ENCODE measurements at regions not wholly inside any gene's neighbourhood (a gene's known extent, or its start where the extent isn't known, plus 50 kb on each side); places are given as distances from the start of the nearest gene placed in this dataset.

DNA sequence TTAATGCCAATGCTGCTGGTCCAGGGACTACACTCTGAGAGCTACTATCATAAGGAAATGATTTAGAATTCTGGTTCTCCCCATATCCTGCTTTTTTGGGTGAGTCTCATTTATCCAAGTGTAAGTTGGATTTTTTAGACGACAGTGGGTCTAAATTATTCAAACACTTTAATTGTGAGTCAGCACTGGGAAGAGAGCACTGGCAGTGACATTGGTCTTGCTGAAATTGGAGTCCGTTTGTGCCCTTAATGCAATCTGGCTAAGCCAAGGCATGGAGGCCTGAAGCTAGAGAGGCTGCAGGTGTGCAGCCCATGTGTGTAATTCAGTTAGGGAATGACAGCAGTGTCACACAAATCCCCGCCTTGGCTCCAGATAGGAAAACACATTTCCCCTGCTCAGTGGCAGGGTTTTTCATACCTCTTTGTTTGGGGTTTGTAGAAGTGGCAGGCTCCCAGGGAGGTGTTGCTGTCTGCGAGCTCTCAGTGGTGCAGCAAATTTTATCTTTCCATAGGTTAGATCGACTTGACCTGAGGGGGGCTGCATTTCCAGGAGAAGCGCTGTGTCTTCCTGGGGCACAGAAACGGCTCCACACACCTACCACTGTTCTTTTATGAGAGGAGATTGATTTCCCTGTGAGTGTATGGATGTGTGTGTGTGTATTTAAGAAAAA, 197.7 kb downstream of the CD47 start:
- no peak for DNase-seq
- Mint-ChIP-seq H3K4me1 (no peaks in the 10 kb centered on the region), H3K9me3 (peaks cover 0 to 4% (median 0%) of the 10 kb centered on the region in 6 donors), H3K27ac (no peak overlapping the region), H3K4me3 (no peak overlapping the region), H3K36me3 (no peaks in the 10 kb centered on the region), H3K27me3 (ENCODE audit: low read depth in 3 of 3) (peaks cover 0 to 13% (median 7%) of the 10 kb centered on the region in 3 donors)

DNA sequence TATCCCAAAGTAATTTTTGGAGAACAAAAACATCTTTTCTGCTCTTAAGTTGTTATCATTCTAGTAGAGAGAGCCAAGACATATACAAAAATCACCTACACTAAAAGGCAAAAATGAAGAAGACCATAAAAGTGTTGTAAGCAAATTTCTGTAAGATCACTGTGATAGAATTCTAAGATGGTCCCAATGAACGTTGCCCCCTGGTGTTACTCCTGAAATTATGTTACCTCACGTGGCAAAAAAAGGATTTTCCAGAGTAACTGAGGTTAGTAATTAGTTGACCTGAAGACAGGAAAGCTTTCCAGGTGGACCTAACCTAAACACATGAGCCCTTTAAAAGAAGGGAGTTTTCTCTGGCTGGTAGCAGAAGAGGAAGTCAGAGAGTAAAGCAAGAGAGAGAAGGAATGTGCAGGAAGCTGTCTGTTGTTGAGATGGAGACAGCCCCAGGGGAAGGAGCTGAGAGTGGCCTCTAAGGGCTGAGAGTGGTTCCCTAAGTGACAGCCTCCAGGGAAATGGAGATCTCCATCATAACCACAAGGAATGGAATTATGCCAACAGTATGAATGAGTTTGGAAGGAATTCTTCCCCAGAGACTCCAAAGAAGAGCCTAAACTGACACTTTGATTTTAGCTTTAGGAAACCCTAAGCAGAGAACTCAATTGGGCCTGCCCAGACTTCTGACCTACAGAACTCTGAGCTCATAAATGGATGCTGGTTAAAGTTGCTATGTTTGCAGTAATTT, 205.9 kb downstream of the CD47 start:
- DNase-seq, result no peak
- Mint-ChIP-seq H3K27me3 (ENCODE audit: low read depth in 3 of 3) (peaks cover 0 to 4% (median 0%) of the 10 kb centered on the region in 3 donors), H3K9me3 (peaks cover 0 to 4% (median 0%) of the 10 kb centered on the region in 6 donors), H3K4me3 (no peak overlapping the region), H3K4me1 (no peaks in the 10 kb centered on the region), H3K27ac (no peak overlapping the region), H3K36me3 (no peaks in the 10 kb centered on the region)

DNA sequence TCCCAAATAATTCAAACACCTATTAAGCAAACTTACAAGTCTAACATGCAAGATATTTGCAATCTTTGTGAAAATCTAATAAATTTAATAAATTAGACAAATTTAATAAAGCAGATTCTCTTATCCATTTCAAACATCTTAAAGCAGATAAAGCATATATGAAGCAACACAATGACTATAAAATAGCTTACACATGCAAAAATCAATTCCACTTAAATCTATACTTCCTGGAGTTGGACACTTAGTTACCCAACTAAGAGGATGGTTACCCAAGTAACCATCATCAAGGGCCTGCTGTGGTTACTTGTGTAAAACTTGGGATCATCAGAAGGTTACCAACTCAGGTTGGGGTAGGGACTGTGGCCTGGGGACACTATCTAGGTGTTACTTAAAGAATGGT, 206.8 kb downstream of the CD47 start:
- no peak overlapping the region for H3K27ac Mint-ChIP-seq
- H3K36me3 Mint-ChIP-seq, result no peaks in the 10 kb centered on the region
- peaks cover 0 to under 1% (median 0%) of the 10 kb centered on the region in 6 donors for H3K9me3 Mint-ChIP-seq
- H3K4me1 Mint-ChIP-seq, result no peaks in the 10 kb centered on the region
- peaks cover 0 to 2% (median 0%) of the 10 kb centered on the region in 3 donors for H3K27me3 Mint-ChIP-seq (ENCODE audit: low read depth in 3 of 3)
- H3K4me3 Mint-ChIP-seq, result no peak overlapping the region
- no peak for DNase-seq

DNA sequence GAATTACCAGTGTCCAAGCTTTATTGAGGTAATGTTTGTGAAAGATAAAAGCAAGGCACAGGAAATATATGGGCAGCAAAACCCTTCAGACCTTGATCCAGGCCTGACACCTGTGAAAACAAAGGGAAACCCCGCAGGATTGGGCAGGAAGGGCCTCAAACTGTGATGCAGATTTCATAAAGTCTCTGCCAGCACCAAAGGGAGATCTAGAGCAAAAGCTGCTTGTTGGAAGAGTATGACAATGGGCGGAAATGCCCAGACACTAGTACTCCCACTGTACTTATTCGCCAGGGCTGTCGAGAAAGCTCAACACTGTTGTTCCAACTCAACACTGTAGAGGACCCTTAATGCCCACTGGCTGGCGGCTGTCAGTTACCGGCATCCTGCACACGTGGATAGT, 207.9 kb downstream of the CD47 start:
- Mint-ChIP-seq H3K4me3 (no peak overlapping the region), H3K27me3 (ENCODE audit: low read depth in 3 of 3) (no peaks in the 10 kb centered on the region), H3K36me3 (no peaks in the 10 kb centered on the region), H3K27ac (no peak overlapping the region), H3K9me3 (no peaks in the 10 kb centered on the region), H3K4me1 (no peaks in the 10 kb centered on the region)
- DNase-seq, result no peak

DNA sequence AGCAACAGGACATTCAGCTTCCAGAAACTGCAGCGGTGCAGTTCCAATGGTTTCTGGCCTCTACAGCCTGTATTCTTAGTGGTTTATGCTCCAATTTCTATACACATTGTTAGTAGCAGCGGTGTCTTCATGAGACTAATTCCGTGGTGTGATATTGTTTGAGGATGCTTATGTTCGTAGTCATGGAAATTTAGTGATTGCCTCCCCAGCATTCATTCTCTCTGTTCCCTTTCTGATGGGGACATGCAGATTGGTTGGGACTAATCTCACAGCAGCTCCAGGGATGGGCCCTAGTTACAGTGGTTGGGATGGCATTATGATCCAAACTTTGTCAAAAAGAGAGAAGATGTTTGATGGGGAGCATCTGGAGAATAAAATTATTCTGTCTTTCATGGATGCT, 208.6 kb downstream of the CD47 start:
- H3K4me1 Mint-ChIP-seq, result no peaks in the 10 kb centered on the region
- H3K27ac Mint-ChIP-seq, result no peak overlapping the region
- H3K36me3 Mint-ChIP-seq, result no peaks in the 10 kb centered on the region
- H3K27me3 Mint-ChIP-seq (ENCODE audit: low read depth in 3 of 3), result no peaks in the 10 kb centered on the region
- H3K4me3 Mint-ChIP-seq, result no peak overlapping the region
- H3K9me3 Mint-ChIP-seq, result no peaks in the 10 kb centered on the region
- DNase-seq, result no peak

DNA sequence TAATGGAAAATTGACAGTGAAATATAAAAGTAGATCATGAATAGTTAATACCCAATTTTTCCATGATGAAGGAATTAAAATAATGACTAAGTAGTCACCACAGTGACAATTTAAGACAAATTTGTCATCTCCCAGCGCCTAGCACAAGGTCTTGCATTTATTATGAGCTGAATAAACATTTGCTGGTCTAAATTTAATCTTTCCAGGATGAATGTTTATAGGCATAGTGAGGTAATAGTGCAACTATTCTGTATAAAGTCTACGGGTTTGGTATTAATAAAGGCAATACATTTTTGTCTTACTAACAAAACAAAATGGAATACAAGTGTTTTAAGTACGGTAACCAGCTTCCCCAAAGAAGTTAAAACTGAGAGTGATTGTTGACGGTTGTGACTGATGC, 209.3 kb downstream of the CD47 start:
- H3K4me3 Mint-ChIP-seq, result no peak overlapping the region
- H3K27ac Mint-ChIP-seq, result no peak overlapping the region
- H3K36me3 Mint-ChIP-seq, result no peaks in the 10 kb centered on the region
- DNase-seq, result no peak
- no peaks in the 10 kb centered on the region for H3K4me1 Mint-ChIP-seq
- H3K9me3 Mint-ChIP-seq, result no peaks in the 10 kb centered on the region
- H3K27me3 Mint-ChIP-seq (ENCODE audit: low read depth in 3 of 3), result no peaks in the 10 kb centered on the region

DNA sequence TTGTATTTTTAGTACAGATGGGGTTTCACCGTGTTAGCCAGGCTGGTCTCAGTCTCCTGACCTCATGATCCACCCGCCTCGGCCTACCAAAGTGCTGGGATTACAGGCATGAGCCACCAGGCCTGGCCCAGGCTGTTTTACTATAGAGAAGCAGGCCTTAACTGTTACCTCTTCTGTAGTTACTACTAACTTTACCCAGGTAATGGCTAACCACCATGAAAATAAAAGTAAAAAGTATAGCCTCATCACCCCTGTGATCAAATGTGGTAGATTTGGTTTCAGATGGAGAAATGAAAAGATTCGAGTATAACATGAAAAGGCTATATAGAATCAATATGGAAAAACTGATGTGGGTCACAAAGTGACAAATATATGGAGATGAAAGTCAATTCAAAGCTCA, 210.1 kb downstream of the CD47 start:
- Mint-ChIP-seq H3K27ac (no peak overlapping the region), H3K27me3 (ENCODE audit: low read depth in 3 of 3) (no peaks in the 10 kb centered on the region), H3K9me3 (no peaks in the 10 kb centered on the region), H3K4me1 (no peaks in the 10 kb centered on the region), H3K4me3 (no peak overlapping the region), H3K36me3 (no peaks in the 10 kb centered on the region)
- DNase-seq, result no peak

DNA sequence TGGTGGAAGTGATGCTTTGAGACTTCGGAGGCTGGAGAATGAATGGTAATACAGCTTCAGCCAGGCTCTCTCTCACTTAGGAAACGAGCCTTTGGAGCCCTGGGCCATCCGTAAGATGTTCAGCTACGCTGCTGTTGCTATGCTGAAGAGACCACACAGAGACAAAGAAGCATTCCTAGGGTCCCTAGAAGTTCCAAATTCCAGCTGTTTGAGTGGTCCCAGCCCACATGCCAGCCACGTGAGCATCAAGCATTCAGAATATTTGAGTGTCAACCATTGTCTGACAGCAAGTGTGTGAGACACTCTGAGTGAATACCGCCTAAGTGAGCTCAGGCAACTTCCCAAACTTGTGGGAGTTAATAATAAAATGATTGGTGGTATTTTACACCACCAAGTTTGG, 212.9 kb downstream of the CD47 start:
- DNase-seq, result no peak
- Mint-ChIP-seq H3K36me3 (no peaks in the 10 kb centered on the region), H3K27ac (no peak overlapping the region), H3K4me1 (no peaks in the 10 kb centered on the region), H3K27me3 (ENCODE audit: low read depth in 3 of 3) (no peaks in the 10 kb centered on the region), H3K4me3 (no peak overlapping the region), H3K9me3 (no peaks in the 10 kb centered on the region)

DNA sequence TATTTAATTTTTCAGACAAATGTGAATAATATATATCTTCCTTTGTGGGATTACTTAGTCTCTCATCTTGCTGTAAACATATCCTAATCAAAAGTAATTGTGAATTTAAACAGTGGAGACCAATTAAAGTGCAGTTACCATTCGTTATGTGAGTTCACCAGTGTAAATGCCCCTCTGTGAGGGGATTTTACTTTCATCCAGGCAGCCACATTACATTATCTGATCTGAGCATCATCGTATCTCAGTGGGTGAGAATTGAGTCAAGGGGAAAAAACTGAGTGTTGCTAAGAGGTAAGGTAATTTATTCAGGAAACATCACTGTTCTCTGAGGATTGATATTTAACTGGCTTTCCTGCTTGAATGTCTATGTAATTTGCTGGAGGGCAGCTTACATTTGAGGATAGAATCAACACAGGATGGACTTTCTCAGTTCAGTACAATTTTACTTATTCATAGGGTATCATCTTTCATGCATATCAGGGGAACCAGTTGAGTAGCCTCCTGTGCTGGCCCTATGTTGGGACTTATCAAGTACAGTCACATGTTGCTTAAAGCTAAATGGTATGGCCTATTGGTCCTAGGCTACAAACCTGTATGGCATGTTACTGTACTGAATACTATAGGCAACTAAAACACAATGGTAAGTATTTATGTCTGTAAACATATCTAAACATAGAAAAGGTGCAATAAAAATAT, 219.7 kb downstream of the CD47 start:
- Mint-ChIP-seq H3K36me3 (no peaks in the 10 kb centered on the region), H3K4me1 (no peaks in the 10 kb centered on the region), H3K9me3 (no peaks in the 10 kb centered on the region), H3K27ac (no peak overlapping the region), H3K27me3 (ENCODE audit: low read depth in 3 of 3) (peaks cover 0 to 2% (median 0%) of the 10 kb centered on the region in 3 donors), H3K4me3 (no peak overlapping the region)
- no peak for DNase-seq

DNA sequence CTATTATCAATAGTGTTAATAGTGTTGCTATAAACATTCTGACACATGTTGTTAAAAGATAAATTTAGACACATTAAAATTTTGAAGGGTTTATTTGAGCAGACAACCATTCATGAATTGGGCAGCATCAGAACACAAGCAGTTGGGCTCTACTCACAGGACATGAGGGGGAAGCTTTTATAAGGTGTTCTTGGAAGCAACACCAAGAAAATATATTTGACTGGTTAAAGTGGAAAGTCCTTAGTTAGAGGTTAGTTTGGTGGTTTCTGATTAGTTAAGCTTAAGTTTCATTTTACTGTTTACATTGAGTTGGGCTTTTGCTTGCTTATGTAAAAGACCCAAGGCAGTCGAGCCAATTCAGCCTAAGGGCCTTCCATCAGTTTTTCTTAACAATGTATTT, 220.7 kb downstream of the CD47 start:
- Mint-ChIP-seq H3K9me3 (no peaks in the 10 kb centered on the region), H3K27me3 (ENCODE audit: low read depth in 3 of 3) (peaks cover 0 to 2% (median 0%) of the 10 kb centered on the region in 3 donors), H3K27ac (no peak overlapping the region), H3K4me1 (no peaks in the 10 kb centered on the region), H3K36me3 (no peaks in the 10 kb centered on the region), H3K4me3 (no peak overlapping the region)
- DNase-seq, result no peak

DNA sequence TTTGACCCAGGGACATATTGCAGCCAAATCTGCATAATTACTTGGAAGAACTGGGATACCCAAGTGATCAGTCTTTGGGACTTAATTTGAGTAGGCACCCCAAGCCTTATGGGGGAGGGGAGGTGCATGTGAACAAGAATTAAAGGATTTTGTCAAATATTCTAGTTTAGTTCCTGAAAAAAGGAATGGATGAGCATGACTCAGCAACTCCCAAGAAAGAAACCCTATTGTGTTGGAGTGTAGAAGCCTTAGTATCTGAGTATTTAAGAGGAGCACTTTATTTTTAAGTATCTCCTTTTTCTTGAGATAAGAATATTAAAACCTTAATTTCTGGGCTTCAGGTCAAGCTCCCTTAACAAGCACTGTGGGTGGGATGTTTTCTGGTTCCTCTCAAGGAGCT, 222.4 kb downstream of the CD47 start:
- Mint-ChIP-seq H3K36me3 (no peaks in the 10 kb centered on the region), H3K4me3 (no peak overlapping the region), H3K27me3 (ENCODE audit: low read depth in 3 of 3) (peaks cover 0 to 2% (median 0%) of the 10 kb centered on the region in 3 donors), H3K4me1 (no peaks in the 10 kb centered on the region), H3K27ac (no peak overlapping the region), H3K9me3 (no peaks in the 10 kb centered on the region)
- no peak for DNase-seq

DNA sequence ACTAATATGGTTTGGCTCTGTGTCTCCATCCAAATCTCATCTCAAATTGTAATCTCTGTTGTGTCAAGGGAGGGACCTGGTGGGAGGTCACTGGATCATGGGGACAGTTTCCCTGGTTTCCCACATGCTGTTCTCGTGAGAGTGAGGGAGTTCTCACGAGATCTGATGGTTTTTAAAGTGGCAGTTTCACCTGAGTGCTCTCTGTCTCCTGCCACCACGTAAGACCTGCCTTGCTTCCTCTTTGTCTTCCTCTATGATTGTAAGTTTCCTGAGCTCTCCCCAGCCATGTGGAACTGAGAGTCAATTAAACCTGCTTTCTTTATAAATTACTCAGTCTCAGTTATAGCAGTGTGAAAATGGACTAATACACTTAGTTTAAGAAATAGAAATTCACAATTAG, 228.9 kb downstream of the CD47 start:
- H3K36me3 Mint-ChIP-seq, result no peaks in the 10 kb centered on the region
- H3K4me3 Mint-ChIP-seq, result no peak overlapping the region
- H3K27ac Mint-ChIP-seq, result no peak overlapping the region
- DNase-seq, result no peak
- no peaks in the 10 kb centered on the region for H3K9me3 Mint-ChIP-seq
- no peaks in the 10 kb centered on the region for H3K4me1 Mint-ChIP-seq
- no peaks in the 10 kb centered on the region for H3K27me3 Mint-ChIP-seq (ENCODE audit: low read depth in 3 of 3)

DNA sequence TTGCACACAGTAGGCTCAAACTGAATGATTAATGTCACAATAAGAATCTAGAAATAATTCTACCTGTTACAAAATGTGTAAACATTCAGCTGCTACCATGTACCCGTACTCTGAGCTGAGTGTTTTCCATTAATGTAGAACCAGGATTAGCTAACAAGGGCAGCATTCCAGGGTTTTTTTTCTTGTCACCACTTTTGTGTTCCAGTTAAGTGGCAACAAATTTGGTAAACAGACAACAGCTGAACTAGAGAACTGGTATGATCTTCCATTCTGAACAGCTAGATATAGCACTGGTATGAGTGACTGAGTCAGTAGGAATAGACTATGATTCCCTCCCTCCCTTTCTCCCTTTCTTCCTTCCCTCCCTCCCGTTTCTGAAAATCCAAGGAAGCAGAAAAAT, 229.4 kb downstream of the CD47 start:
- Mint-ChIP-seq H3K4me1 (no peaks in the 10 kb centered on the region), H3K27ac (no peak overlapping the region), H3K36me3 (no peaks in the 10 kb centered on the region), H3K9me3 (no peaks in the 10 kb centered on the region), H3K4me3 (no peak overlapping the region), H3K27me3 (ENCODE audit: low read depth in 3 of 3) (no peaks in the 10 kb centered on the region)
- no peak for DNase-seq

Measured in immature natural killer cell (primary cell).